ENCODE measurements at regions not wholly inside any gene's neighbourhood (a gene's known extent, or its start where the extent isn't known, plus 50 kb on each side); places are given as distances from the start of the nearest gene placed in this dataset.

DNA sequence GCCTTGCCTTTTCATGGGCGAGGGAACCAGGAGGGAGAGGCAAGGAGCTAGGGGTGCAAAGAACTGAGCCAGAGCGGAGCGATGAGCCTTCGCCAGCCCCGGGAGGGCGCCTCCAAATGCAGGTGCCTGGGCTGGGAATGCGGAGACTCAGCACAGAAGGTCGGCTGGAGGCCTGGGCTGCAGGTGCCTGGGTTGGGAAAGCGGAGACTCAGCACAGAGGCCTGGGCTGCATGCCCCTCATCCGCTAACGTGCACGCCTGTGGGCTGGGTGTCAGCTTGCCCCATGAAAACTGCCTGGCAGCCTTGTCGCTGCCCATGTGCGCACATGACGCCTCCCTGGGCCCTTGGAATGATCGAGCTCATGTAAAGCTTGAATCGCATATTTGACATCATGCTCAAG, 51.8 kb downstream of the POM121L12 start:
- ChIA-PET POLR2A (no interaction called here), CTCF (no interaction called here)
- TF ChIP-seq, protein P1, sequence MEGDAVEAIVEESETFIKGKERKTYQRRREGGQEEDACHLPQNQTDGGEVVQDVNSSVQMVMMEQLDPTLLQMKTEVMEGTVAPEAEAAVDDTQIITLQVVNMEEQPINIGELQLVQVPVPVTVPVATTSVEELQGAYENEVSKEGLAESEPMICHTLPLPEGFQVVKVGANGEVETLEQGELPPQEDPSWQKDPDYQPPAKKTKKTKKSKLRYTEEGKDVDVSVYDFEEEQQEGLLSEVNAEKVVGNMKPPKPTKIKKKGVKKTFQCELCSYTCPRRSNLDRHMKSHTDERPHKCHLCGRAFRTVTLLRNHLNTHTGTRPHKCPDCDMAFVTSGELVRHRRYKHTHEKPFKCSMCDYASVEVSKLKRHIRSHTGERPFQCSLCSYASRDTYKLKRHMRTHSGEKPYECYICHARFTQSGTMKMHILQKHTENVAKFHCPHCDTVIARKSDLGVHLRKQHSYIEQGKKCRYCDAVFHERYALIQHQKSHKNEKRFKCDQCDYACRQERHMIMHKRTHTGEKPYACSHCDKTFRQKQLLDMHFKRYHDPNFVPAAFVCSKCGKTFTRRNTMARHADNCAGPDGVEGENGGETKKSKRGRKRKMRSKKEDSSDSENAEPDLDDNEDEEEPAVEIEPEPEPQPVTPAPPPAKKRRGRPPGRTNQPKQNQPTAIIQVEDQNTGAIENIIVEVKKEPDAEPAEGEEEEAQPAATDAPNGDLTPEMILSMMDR (IDR thresholded peaks at IDR 0.05; ENCODE audit: insufficient read depth, low read length, missing control alignments): no peak
- no peak overlapping the region for H3K4me3 ChIP-seq (ENCODE audit: low read depth, low read length)
- DNase-seq (ENCODE audit: low read depth, low spot score): no peak

DNA sequence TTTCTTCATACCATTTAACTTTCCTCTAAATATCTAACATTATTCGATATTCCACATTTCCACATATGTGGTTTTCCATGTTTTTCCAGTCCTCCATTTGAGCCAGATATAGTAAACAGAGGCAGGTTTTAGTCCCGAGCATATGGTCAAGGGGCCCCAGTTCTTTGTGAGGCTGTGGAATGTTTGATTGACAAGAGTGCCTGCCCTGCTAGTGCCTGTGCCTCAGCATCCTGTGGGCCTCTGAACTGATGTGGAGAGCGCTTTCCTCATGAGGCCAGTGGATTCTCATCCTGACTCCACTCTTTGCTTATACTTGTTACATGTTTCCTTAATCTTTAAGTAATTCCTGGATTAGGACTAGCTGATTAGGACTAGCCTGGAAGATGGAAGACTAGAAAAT, 58.8 kb downstream of the POM121L12 start:
- ChIA-PET CTCF (no interaction called here), POLR2A (no interaction called here)
- H3K4me3 ChIP-seq (ENCODE audit: low read depth, low read length): no peak overlapping the region
- DNase-seq (ENCODE audit: low read depth, low spot score): no peak
- TF ChIP-seq, protein P1 (IDR thresholded peaks at IDR 0.05; ENCODE audit: insufficient read depth, low read length, missing control alignments): no peak

DNA sequence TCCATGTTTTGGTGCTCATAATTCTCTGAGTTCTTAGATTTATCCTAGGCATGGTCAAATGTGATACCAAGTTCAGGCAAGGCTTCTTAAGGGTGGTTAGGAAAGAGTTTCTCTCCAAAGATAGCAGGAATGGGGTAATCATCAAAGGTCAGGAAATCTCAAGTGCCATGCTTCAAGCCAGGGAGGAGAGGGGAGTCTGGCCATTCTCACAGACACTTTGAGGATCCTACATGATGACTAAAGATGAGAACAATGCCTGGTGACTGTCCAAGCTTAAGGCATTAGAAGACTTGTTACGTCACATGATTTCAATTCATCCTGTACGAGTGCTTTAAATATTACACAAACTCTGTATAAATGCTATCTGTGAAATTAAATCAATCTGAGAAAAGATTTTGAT, 59.4 kb downstream of the POM121L12 start:
- TF ChIP-seq, protein P1 (IDR thresholded peaks at IDR 0.05; ENCODE audit: insufficient read depth, low read length, missing control alignments): no peak
- ChIA-PET CTCF (no interaction called here), POLR2A (no interaction called here)
- H3K4me3 ChIP-seq (ENCODE audit: low read depth, low read length): no peak overlapping the region
- no peak for DNase-seq (ENCODE audit: low read depth, low spot score)

DNA sequence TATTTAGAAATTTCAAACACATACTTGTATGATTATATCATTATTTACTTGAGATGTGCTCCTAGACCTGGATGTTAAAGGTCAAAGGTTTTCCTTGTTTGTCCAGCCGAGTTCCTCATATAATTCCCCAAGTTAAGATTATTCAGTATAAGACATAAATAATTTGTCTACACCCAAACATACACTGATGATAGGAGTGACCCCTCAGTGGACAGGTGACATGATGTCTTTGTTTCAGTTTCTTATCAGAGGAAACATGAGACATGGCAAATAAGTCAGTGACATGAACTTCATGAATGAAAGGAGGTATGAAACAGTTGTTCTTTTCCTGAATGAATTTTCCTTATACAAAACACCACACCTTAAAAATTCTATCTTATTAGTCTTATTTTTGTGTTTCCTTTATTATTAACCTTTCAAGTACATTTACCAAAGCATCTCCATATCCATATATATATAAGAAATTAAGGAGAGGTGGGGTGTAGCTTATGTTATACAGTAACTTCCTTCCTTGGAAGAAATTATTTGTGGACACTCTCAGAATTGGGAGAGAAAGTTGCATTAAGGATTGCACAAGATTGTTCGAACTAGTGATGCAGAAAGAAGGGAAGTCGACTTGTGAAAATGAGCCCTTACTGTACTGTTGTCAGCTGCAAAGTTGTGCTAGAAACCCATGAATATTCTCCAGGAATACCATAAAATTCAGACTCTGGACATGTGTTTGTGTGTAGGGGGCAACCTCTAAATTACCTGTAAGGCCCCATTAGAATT, 60.5 kb downstream of the POM121L12 start:
- H3K4me3 ChIP-seq (ENCODE audit: low read depth, low read length): no peak overlapping the region
- DNase-seq (ENCODE audit: low read depth, low spot score): no peak
- POLR2A ChIA-PET: no interaction called here
- TF ChIP-seq, protein P1 (IDR thresholded peaks at IDR 0.05; ENCODE audit: insufficient read depth, low read length, missing control alignments): no peak
- CTCF ChIA-PET: no interaction called here

DNA sequence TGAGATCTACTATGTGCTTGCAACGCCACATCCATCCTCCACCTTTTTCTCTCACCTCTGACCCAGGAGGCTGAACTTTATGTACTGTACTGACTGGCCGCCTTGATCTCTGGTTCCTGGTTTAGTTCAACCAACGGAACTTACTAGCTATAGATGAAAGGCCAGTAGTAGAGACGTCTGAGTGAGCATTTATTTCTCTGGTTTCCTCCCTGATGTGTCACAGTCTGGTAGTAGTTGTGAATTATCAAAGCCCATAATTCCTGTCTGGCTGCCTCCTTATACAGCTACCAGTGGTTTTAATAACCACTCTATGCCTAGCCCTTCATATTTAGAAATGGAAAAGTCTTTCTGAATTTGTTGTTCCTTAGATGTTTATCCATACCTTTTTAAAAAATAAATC, 64.7 kb downstream of the POM121L12 start:
- no peak overlapping the region for H3K4me3 ChIP-seq (ENCODE audit: low read depth, low read length)
- TF ChIP-seq, protein P1 (IDR thresholded peaks at IDR 0.05; ENCODE audit: insufficient read depth, low read length, missing control alignments): no peak
- DNase-seq (ENCODE audit: low read depth, low spot score): no peak
- ChIA-PET CTCF (no interaction called here), POLR2A (no interaction called here)

DNA sequence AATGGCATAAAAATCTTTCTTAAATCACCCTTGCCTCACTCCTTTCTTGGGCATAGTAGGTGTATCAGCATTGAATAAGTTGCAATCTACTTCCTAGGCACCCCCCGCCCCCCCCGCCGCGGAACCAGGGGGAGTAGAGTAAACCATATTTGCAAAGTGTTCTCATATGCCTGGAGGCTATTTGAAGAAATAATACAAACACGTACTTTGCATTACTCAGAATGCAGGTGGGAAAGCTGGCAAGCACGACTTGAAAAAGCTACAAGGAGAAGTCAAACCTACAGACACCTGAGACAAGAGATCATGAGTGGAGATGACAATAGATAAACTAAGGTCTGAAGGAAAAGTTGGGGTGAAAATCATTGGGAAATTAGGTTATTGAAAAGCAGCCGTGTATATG, 65.6 kb downstream of the POM121L12 start:
- CTCF ChIA-PET: no interaction called here
- H3K4me3 ChIP-seq (ENCODE audit: low read depth, low read length): no peak overlapping the region

More for the DNA sequence above, 65.6 kb downstream of the POM121L12 start:
- TF ChIP-seq, protein P1 (IDR thresholded peaks at IDR 0.05; ENCODE audit: insufficient read depth, low read length, missing control alignments): no peak
- DNase-seq (ENCODE audit: low read depth, low spot score): no peak
- POLR2A ChIA-PET: no interaction called here
